ENCODE measurements at regions not wholly inside any gene's neighbourhood (a gene's known extent, or its start where the extent isn't known, plus 50 kb on each side); places are given as distances from the start of the nearest gene placed in this dataset.

DNA sequence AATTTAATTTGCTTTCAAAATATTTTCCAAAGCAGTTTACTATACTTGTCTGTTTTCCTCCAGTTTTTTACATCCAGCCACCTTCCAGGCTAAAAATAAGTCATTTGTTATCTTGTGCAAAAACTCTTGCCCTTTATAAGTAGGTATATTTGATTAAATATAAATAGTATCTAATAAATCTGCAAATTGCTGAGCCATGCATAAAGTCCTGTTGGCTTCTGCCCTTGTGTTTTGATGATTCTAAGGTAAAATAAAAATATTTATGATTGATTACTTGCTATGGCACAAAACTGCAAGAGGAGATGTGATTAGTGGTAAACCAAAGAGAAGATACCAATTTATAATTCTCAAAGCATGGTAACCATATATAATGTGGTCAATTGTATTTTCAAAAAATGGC, 1026.7 kb downstream of the EPHA3 start:
- Histone ChIP-seq H3K27ac (no peak overlapping the region), H3K79me2 (ENCODE audit: insufficient read depth, low read depth) (no peaks in the 10 kb centered on the region), H3K4me2 (no peak overlapping the region), H3K4me1 (ENCODE audit: low read depth, poor library complexity, severe bottlenecking) (no peaks in the 10 kb centered on the region), H3K9ac (no peak overlapping the region), H2AFZ (ENCODE audit: low read depth) (no peak overlapping the region), H3K4me3 (IDR thresholded peaks at IDR 0.05; ENCODE audit: insufficient read depth, low read depth, low read length) (no peak overlapping the region), H4K20me1 (ENCODE audit: insufficient read depth) (no peaks in the 10 kb centered on the region), H3K27me3 (ENCODE audit: insufficient read depth, low read depth) (no peaks in the 10 kb centered on the region), H3K36me3 (ENCODE audit: insufficient read depth) (no peaks in the 10 kb centered on the region)
- TF ChIP-seq, protein P1, sequence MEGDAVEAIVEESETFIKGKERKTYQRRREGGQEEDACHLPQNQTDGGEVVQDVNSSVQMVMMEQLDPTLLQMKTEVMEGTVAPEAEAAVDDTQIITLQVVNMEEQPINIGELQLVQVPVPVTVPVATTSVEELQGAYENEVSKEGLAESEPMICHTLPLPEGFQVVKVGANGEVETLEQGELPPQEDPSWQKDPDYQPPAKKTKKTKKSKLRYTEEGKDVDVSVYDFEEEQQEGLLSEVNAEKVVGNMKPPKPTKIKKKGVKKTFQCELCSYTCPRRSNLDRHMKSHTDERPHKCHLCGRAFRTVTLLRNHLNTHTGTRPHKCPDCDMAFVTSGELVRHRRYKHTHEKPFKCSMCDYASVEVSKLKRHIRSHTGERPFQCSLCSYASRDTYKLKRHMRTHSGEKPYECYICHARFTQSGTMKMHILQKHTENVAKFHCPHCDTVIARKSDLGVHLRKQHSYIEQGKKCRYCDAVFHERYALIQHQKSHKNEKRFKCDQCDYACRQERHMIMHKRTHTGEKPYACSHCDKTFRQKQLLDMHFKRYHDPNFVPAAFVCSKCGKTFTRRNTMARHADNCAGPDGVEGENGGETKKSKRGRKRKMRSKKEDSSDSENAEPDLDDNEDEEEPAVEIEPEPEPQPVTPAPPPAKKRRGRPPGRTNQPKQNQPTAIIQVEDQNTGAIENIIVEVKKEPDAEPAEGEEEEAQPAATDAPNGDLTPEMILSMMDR (conservative IDR thresholded peaks at IDR 0.05; ENCODE audit: low read depth, low read length): no peak

- Histone ChIP-seq H3K4me2 (no peak overlapping the region), H3K36me3 (ENCODE audit: insufficient read depth) (no peaks in the 10 kb centered on the region), H3K79me2 (ENCODE audit: insufficient read depth, low read depth) (no peaks in the 10 kb centered on the region), H4K20me1 (ENCODE audit: insufficient read depth) (no peaks in the 10 kb centered on the region), H3K4me1 (ENCODE audit: low read depth, poor library complexity, severe bottlenecking) (no peaks in the 10 kb centered on the region), H2AFZ (ENCODE audit: low read depth) (no peak overlapping the region), H3K9ac (no peak overlapping the region), H3K4me3 (IDR thresholded peaks at IDR 0.05; ENCODE audit: insufficient read depth, low read depth, low read length) (no peak overlapping the region), H3K27ac (no peak overlapping the region), H3K27me3 (ENCODE audit: insufficient read depth, low read depth) (no peaks in the 10 kb centered on the region)
- TF ChIP-seq, protein P1 (conservative IDR thresholded peaks at IDR 0.05; ENCODE audit: low read depth, low read length): no peak
Measured at GRCh38 chr3:90136456-90137191, 1029.2 kb downstream of the EPHA3 start.

GRCh38 chr3:90145094-90145860, 1037.9 kb downstream of the EPHA3 start:
- Histone ChIP-seq H2AFZ (ENCODE audit: low read depth) (no peak overlapping the region), H3K27me3 (ENCODE audit: insufficient read depth, low read depth) (no peaks in the 10 kb centered on the region), H3K4me3 (IDR thresholded peaks at IDR 0.05; ENCODE audit: insufficient read depth, low read depth, low read length) (no peak overlapping the region), H3K36me3 (ENCODE audit: insufficient read depth) (no peaks in the 10 kb centered on the region), H3K4me1 (ENCODE audit: low read depth, poor library complexity, severe bottlenecking) (no peaks in the 10 kb centered on the region), H3K27ac (no peak overlapping the region), H4K20me1 (ENCODE audit: insufficient read depth) (no peaks in the 10 kb centered on the region), H3K4me2 (no peak overlapping the region), H3K79me2 (ENCODE audit: insufficient read depth, low read depth) (no peaks in the 10 kb centered on the region), H3K9ac (no peak overlapping the region)
- TF ChIP-seq, protein P1 (conservative IDR thresholded peaks at IDR 0.05; ENCODE audit: low read depth, low read length): no peak

GRCh38 chr3:90180096-90180495, 1072.7 kb downstream of the EPHA3 start:
- Histone ChIP-seq H3K4me3 (IDR thresholded peaks at IDR 0.05; ENCODE audit: insufficient read depth, low read depth, low read length) (no peak overlapping the region), H3K36me3 (ENCODE audit: insufficient read depth) (no peaks in the 10 kb centered on the region), H3K4me2 (no peak overlapping the region)

More at GRCh38 chr3:90180096-90180495, 1072.7 kb downstream of the EPHA3 start:
- no peak overlapping the region for H3K27ac ChIP-seq
- no peaks in the 10 kb centered on the region for H4K20me1 ChIP-seq (ENCODE audit: insufficient read depth)
- no peaks in the 10 kb centered on the region for H3K4me1 ChIP-seq (ENCODE audit: low read depth, poor library complexity, severe bottlenecking)
- no peak overlapping the region for H3K9ac ChIP-seq
- TF ChIP-seq, protein P1 (conservative IDR thresholded peaks at IDR 0.05; ENCODE audit: low read depth, low read length): no peak
- H3K27me3 ChIP-seq (ENCODE audit: insufficient read depth, low read depth): no peaks in the 10 kb centered on the region
- no peak overlapping the region for H2AFZ ChIP-seq (ENCODE audit: low read depth)
- H3K79me2 ChIP-seq (ENCODE audit: insufficient read depth, low read depth): no peaks in the 10 kb centered on the region

Data from KMS-11 (cell line).